WTC11 (cell line): ENCODE measurements at regions not wholly inside any gene's neighbourhood (a gene's known extent, or its start where the extent isn't known, plus 50 kb on each side); places are given as distances from the start of the nearest gene placed in this dataset.

ENCODE experiments used
- IRF2 ChIP-seq: sonication (generic); formaldehyde crosslinking; IDR thresholded peaks from 2 replicates; pipeline ENCODE4 v1.8.0; 2022; ENCODE audit warnings: low read depth, missing genetic modification reagents, borderline replicate concordance
- SMAD3 ChIP-seq: sonication (generic); formaldehyde crosslinking; IDR thresholded peaks from 2 replicates; pipeline ENCODE4 v1.8.0; 2022; ENCODE audit warnings: missing genetic modification reagents, mild to moderate bottlenecking, borderline replicate concordance
- SOX15 ChIP-seq: fragments of 250-450 bp; sonication (Bioruptor Pico); IDR thresholded peaks from 2 replicates; pipeline ENCODE4 v1.9.0; 2021; ENCODE audit warnings: mild to moderate bottlenecking
- TF ChIP-seq, protein P1 (sequence below): fragments of 200-600 bp; IDR thresholded peaks from 2 replicates; pipeline ENCODE4 v1.8.0; 2022; ENCODE audit warnings: antibody characterized with exemption
- TF ChIP-seq, protein P2 (sequence below): sonication (generic); formaldehyde crosslinking; conservative IDR thresholded peaks from 2 replicates; pipeline ENCODE4 v1.8.1; 2023; ENCODE audit warnings: mild to moderate bottlenecking, low read depth, missing genetic modification reagents, moderate library complexity
- TF ChIP-seq, protein P3 (sequence below): sonication (generic); formaldehyde crosslinking; IDR thresholded peaks from 2 replicates; pipeline ENCODE4 v1.8.1; 2023; ENCODE audit warnings: mild to moderate bottlenecking, missing genetic modification reagents, moderate library complexity
- TF ChIP-seq, protein P4 (sequence below): sonication (generic); formaldehyde crosslinking; IDR thresholded peaks from 2 replicates; pipeline ENCODE4 v1.8.0; 2023; ENCODE audit warnings: missing genetic modification reagents
- TF ChIP-seq, protein P5 (sequence below): sonication (generic); formaldehyde crosslinking; IDR thresholded peaks from 2 replicates; pipeline ENCODE4 v1.8.0; 2022; ENCODE audit warnings: mild to moderate bottlenecking, missing genetic modification reagents

DNA sequence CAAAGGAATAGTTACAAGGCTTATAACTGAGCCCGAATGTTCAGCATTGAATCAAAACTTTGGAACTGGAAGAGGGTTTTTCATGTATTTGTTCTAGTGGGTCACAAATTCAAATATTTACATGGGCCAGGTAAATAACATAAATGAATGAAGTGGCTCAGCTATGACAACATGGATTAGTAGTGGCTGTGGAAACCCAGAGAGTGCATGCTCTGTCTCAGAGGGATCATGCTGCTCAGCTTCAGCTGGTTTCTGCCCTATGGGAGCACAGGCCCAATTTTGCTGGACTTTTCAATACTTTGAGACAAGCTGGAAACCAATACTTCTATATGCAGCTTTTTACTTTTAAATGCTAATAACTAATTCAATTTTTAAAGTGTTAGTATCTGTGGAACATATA, 394.0 kb upstream of the TEX13C start:
- TF ChIP-seq, protein P1, sequence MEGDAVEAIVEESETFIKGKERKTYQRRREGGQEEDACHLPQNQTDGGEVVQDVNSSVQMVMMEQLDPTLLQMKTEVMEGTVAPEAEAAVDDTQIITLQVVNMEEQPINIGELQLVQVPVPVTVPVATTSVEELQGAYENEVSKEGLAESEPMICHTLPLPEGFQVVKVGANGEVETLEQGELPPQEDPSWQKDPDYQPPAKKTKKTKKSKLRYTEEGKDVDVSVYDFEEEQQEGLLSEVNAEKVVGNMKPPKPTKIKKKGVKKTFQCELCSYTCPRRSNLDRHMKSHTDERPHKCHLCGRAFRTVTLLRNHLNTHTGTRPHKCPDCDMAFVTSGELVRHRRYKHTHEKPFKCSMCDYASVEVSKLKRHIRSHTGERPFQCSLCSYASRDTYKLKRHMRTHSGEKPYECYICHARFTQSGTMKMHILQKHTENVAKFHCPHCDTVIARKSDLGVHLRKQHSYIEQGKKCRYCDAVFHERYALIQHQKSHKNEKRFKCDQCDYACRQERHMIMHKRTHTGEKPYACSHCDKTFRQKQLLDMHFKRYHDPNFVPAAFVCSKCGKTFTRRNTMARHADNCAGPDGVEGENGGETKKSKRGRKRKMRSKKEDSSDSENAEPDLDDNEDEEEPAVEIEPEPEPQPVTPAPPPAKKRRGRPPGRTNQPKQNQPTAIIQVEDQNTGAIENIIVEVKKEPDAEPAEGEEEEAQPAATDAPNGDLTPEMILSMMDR: no peak
- TF ChIP-seq, protein P2, sequence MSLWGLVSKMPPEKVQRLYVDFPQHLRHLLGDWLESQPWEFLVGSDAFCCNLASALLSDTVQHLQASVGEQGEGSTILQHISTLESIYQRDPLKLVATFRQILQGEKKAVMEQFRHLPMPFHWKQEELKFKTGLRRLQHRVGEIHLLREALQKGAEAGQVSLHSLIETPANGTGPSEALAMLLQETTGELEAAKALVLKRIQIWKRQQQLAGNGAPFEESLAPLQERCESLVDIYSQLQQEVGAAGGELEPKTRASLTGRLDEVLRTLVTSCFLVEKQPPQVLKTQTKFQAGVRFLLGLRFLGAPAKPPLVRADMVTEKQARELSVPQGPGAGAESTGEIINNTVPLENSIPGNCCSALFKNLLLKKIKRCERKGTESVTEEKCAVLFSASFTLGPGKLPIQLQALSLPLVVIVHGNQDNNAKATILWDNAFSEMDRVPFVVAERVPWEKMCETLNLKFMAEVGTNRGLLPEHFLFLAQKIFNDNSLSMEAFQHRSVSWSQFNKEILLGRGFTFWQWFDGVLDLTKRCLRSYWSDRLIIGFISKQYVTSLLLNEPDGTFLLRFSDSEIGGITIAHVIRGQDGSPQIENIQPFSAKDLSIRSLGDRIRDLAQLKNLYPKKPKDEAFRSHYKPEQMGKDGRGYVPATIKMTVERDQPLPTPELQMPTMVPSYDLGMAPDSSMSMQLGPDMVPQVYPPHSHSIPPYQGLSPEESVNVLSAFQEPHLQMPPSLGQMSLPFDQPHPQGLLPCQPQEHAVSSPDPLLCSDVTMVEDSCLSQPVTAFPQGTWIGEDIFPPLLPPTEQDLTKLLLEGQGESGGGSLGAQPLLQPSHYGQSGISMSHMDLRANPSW (CRISPR knock-in tag): no peak
- TF ChIP-seq, protein P3, sequence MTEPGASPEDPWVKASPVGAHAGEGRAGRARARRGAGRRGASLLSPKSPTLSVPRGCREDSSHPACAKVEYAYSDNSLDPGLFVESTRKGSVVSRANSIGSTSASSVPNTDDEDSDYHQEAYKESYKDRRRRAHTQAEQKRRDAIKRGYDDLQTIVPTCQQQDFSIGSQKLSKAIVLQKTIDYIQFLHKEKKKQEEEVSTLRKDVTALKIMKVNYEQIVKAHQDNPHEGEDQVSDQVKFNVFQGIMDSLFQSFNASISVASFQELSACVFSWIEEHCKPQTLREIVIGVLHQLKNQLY: no peak
- TF ChIP-seq SMAD3: no peak
- TF ChIP-seq, protein P4, sequence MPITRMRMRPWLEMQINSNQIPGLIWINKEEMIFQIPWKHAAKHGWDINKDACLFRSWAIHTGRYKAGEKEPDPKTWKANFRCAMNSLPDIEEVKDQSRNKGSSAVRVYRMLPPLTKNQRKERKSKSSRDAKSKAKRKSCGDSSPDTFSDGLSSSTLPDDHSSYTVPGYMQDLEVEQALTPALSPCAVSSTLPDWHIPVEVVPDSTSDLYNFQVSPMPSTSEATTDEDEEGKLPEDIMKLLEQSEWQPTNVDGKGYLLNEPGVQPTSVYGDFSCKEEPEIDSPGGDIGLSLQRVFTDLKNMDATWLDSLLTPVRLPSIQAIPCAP: no peak
- TF ChIP-seq, protein P5, sequence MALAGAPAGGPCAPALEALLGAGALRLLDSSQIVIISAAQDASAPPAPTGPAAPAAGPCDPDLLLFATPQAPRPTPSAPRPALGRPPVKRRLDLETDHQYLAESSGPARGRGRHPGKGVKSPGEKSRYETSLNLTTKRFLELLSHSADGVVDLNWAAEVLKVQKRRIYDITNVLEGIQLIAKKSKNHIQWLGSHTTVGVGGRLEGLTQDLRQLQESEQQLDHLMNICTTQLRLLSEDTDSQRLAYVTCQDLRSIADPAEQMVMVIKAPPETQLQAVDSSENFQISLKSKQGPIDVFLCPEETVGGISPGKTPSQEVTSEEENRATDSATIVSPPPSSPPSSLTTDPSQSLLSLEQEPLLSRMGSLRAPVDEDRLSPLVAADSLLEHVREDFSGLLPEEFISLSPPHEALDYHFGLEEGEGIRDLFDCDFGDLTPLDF (CRISPR knock-in tag): no peak
- no peak for TF ChIP-seq SOX15
- no peak for TF ChIP-seq IRF2 (CRISPR knock-in tag)
